RWPE1 (cell line): ENCODE measurements at regions not wholly inside any gene's neighbourhood (a gene's known extent, or its start where the extent isn't known, plus 50 kb on each side); places are given as distances from the start of the nearest gene placed in this dataset.

ENCODE experiments used
- CTCF ChIA-PET: fragments of 350-600 bp; sonication (Branson Sonifier 250); formaldehyde crosslinking; extraction: SDS; loops from one replicate; lab custom pipeline; 2021; lab: Yijun Ruan, JAX
- POLR2A ChIA-PET: fragments of 400-600 bp; formaldehyde crosslinking; extraction: SDS; loops from one replicate; lab custom pipeline; 2020; ENCODE audit warnings: antibody characterized with exemption; ENCODE audit not compliant: low non-redundant PET; lab: Yijun Ruan, JAX
- DNase-seq: peaks from one replicate; pipeline ENCODE4 v3.0.0; 2012; ENCODE audit warnings: low spot score
- H3K27ac ChIP-seq: fragments of 450-650 bp; 2 replicates; pipeline ENCODE4 v1.5.1; 2017
- CTCF ChIP-seq: fragments of 450-650 bp; conservative IDR thresholded peaks from 2 replicates; pipeline ENCODE4 v1.5.1; 2017; ENCODE audit warnings: low read depth, mild to moderate bottlenecking

GRCh38 chr16:79847569-79847968 is 247.0 kb upstream of the MAF start:
- DNase-seq = no peak
- no peak for TF ChIP-seq CTCF
- peak overlapping the region; percentile 85 for H3K27ac ChIP-seq
- ChIA-PET CTCF (interaction anchor here (0.9 kb wide), 1 partner anchor 43 kb away, joined by 3 read pairs; no protein-coding TSS in a partner anchor), POLR2A (no interaction called here)

GRCh38 chr16:79847101-79847500 is 246.6 kb upstream of the MAF start:
- TF ChIP-seq CTCF = no peak
- ChIA-PET POLR2A (no interaction called here), CTCF (interaction anchor here (0.6 to 0.9 kb wide), 2 partner anchors 43 to 120 kb away, joined by 3 read pairs; no protein-coding TSS in a partner anchor)

GRCh38 chr16:79845734-79846135 is 245.2 kb upstream of the MAF start:
- ChIA-PET CTCF (no interaction called here), POLR2A (no interaction called here)
- no peak for TF ChIP-seq CTCF
- DNase-seq = no peak
- H3K27ac ChIP-seq = no peak overlapping the region

More at GRCh38 chr16:79847101-79847500, 246.6 kb upstream of the MAF start:
- peak overlapping the region; percentile 85 for H3K27ac ChIP-seq
- DNase-seq = peak; percentile 7

GRCh38 chr16:79845033-79845733 is 244.6 kb upstream of the MAF start:
- ChIA-PET CTCF (no interaction called here), POLR2A (no interaction called here)
- TF ChIP-seq CTCF = no peak
- peak overlapping the region; percentile 52 for H3K27ac ChIP-seq
- no peak for DNase-seq

GRCh38 chr16:79844603-79845002 is 244.1 kb upstream of the MAF start:
- no peak for TF ChIP-seq CTCF
- CTCF ChIA-PET = no interaction called here
- POLR2A ChIA-PET = no interaction called here

GRCh38 chr16:79843631-79844043 is 243.1 kb upstream of the MAF start:
- ChIA-PET CTCF (no interaction called here), POLR2A (no interaction called here)
- DNase-seq = peak; percentile 6
- TF ChIP-seq CTCF = no peak
- H3K27ac ChIP-seq = no peak overlapping the region

More at GRCh38 chr16:79844603-79845002, 244.1 kb upstream of the MAF start:
- DNase-seq = no peak
- H3K27ac ChIP-seq = peak overlapping the region; percentile 52
